Liver (tissue), 8 donors: ENCODE measurements at regions not wholly inside any gene's neighbourhood (a gene's known extent, or its start where the extent isn't known, plus 50 kb on each side); places are given as distances from the start of the nearest gene placed in this dataset.

Source experiments
- DNase-seq: peaks from one replicate; pipeline ENCODE4 v3.0.0-alpha.2; 2017; ENCODE audit warnings: low spot score
- H3K27ac ChIP-seq, 2 donors: one replicate each; pipeline ENCODE4 v1.7.0; 2013; ENCODE audit warnings: inconsistent platforms in 2 of 2, low read length in 2 of 2, control low read depth in 1 of 2, low read depth in 1 of 2, mild to moderate bottlenecking in 1 of 2
- H3K27me3 ChIP-seq, 4 donors: one replicate each; pipeline versions ENCODE4 v1.6.1 to v1.7.0; 2013; ENCODE audit warnings: low read length in 3 of 4, inconsistent platforms in 1 of 4, mild to moderate bottlenecking in 1 of 4, moderate library complexity in 1 of 4; ENCODE audit not compliant: control insufficient read depth in 4 of 4, insufficient read depth in 4 of 4
- H3K36me3 ChIP-seq, 4 donors: one replicate each; pipeline versions ENCODE4 v1.6.1 to v1.7.0; 2013; ENCODE audit warnings: low read length in 3 of 4, mild to moderate bottlenecking in 3 of 4, low read depth in 1 of 4, moderate library complexity in 1 of 4; ENCODE audit not compliant: control insufficient read depth in 4 of 4, insufficient read depth in 3 of 4
- H3K4me1 ChIP-seq, 4 donors: one replicate each; pipeline versions ENCODE4 v1.6.1 to v1.7.0; 2013; ENCODE audit warnings: low read length in 3 of 4, mild to moderate bottlenecking in 3 of 4, moderate library complexity in 1 of 4; ENCODE audit not compliant: control insufficient read depth in 4 of 4, insufficient read depth in 4 of 4
- H3K4me3 ChIP-seq, 3 donors: one replicate each; pipeline versions ENCODE4 v1.6.1 to v1.7.0; 2013; ENCODE audit warnings: low read length in 3 of 3, control low read depth in 1 of 3, low read depth in 1 of 3, mild to moderate bottlenecking in 1 of 3
- H3K9ac ChIP-seq, 2 donors: one replicate each; pipeline ENCODE4 v1.7.0; 2013; ENCODE audit warnings: low read length in 2 of 2, mild to moderate bottlenecking in 2 of 2, moderate library complexity in 2 of 2, control low read depth in 1 of 2, low read depth in 1 of 2
- H3K9me3 ChIP-seq, 4 donors: one replicate each; pipeline versions ENCODE4 v1.6.1 to v1.7.0; 2013; ENCODE audit warnings: low read length in 3 of 4; ENCODE audit not compliant: control insufficient read depth in 4 of 4
- FOXA1 ChIP-seq: IDR thresholded peaks from 2 replicates; pipeline ENCODE4 v1.6.1; 2016; ENCODE audit warnings: antibody characterized with exemption
- FOXA2 ChIP-seq: IDR thresholded peaks from 2 replicates; pipeline ENCODE4 v1.6.1; 2016; ENCODE audit warnings: antibody characterized with exemption
- GABPA ChIP-seq, 2 donors: IDR thresholded peaks in 1 of 2; conservative IDR thresholded peaks in 1 of 2; 2 replicates each; pipeline ENCODE4 v1.6.1; 2016; ENCODE audit warnings: antibody characterized with exemption in 2 of 2, mild to moderate bottlenecking in 1 of 2, moderate library complexity in 1 of 2
- HNF4A ChIP-seq, 2 donors: conservative IDR thresholded peaks; 2 replicates each; pipeline ENCODE4 v1.6.1; 2016; ENCODE audit warnings: antibody characterized with exemption in 2 of 2, mild to moderate bottlenecking in 2 of 2
- HNF4G ChIP-seq: IDR thresholded peaks from 2 replicates; pipeline ENCODE4 v1.6.1; 2016; ENCODE audit warnings: antibody characterized with exemption
- NR2F2 ChIP-seq: IDR thresholded peaks from 2 replicates; pipeline ENCODE4 v1.6.1; 2016; ENCODE audit warnings: antibody characterized with exemption
- RAD21 ChIP-seq, 2 donors: IDR thresholded peaks; 2 replicates each; pipeline ENCODE4 v1.6.1; 2016; ENCODE audit warnings: antibody characterized with exemption in 2 of 2, mild to moderate bottlenecking in 2 of 2
- RXRA ChIP-seq, 2 donors: IDR thresholded peaks; 2 replicates each; pipeline ENCODE4 v1.6.1; 2017 to 2018; ENCODE audit warnings: antibody characterized with exemption in 2 of 2, mild to moderate bottlenecking in 1 of 2
- SP1 ChIP-seq: IDR thresholded peaks from 2 replicates; pipeline ENCODE4 v1.6.1; 2018; ENCODE audit warnings: antibody characterized with exemption, mild to moderate bottlenecking
- TAF1 ChIP-seq: conservative IDR thresholded peaks from 2 replicates; pipeline ENCODE4 v1.6.1; 2016; ENCODE audit warnings: antibody characterized with exemption, mild to moderate bottlenecking
- YY1 ChIP-seq: IDR thresholded peaks from 2 replicates; pipeline ENCODE4 v1.6.1; 2016; ENCODE audit warnings: antibody characterized with exemption, mild to moderate bottlenecking
- WGBS: extraction: QIAGEN DNeasy Blood & Tissue Kit; methylation state at CpG from one replicate; pipeline ENCODE4 v1.1.7; 2013; 5-methylcytosine and 5-hydroxymethylcytosine counted together
- TF ChIP-seq, protein P1 (sequence below): IDR thresholded peaks from 2 replicates; pipeline ENCODE4 v1.6.1; 2016; ENCODE audit warnings: antibody characterized with exemption
- TF ChIP-seq, protein P2 (sequence below): IDR thresholded peaks from 2 replicates; pipeline ENCODE4 v1.6.1; 2016; ENCODE audit warnings: antibody characterized with exemption, mild to moderate bottlenecking
- TF ChIP-seq, protein P3 (sequence below): IDR thresholded peaks from 2 replicates; pipeline ENCODE4 v1.6.1; 2016; ENCODE audit warnings: antibody characterized with exemption
- TF ChIP-seq, protein P4 (sequence below): fragments of 150-350 bp; IDR thresholded peaks from 2 replicates; pipeline ENCODE4 v1.5.1; 2017; ENCODE audit warnings: improper control_type of control experiment, low read depth, low read length; ENCODE audit not compliant: missing input control
- TF ChIP-seq, protein P5 (sequence below): IDR thresholded peaks from 2 replicates; pipeline ENCODE4 v1.6.1; 2016; ENCODE audit warnings: antibody characterized with exemption
- donor health status: healthy.
- donor health status: healthy.
- donor health status: healthy.
- donor health status: healthy.
- donor health status: healthy.

DNA sequence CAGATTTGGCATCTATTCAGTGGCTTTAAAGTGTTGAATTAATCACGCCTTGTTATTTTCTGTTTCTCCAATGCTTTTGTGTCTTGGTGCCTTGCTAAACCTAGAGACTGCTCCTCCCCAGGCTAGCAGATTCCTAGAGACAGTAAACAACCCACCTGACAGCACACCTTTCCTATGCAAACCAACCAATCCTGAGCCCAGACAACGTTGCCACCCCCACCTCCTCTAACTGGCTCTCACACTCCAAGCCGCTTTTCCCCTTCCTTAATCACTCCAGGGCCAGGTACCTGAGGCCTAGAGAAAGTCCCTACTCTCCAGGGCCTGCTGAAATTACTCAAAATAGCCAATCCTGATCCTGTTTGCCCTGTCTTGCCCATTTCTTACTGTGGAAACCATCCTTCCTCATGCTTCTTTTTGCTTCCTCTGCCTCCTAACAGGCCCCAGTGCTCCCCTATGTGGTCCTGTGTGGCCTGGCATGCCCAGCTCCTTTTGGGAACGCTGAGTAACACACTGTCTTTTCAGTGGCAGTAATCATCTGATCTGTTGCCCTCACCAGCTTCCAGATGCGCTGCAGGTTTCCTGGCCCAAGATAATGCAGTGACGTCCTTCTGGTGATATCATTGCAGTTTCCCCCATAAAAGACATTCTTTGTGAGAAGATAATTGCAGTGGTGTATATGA lies 53.4 kb downstream of the GAS1 start:
- Histone ChIP-seq H3K9ac (no peak overlapping the region), H3K4me3 (no peak overlapping the region), H3K27ac (no peak overlapping the region), H3K4me1 (no peaks in the 10 kb centered on the region), H3K9me3 (no peaks in the 10 kb centered on the region), H3K36me3 (no peaks in the 10 kb centered on the region), H3K27me3 (peaks cover 0 to 3% (median 0%) of the 10 kb centered on the region in 4 donors)
- DNase-seq = no peak
- WGBS = 80% methylated on average over 6 of the region's 6 CpGs
- TF ChIP-seq HNF4A (conservative IDR thresholded peaks at IDR 0.05) (no peak), YY1 (no peak), RAD21 (IDR thresholded peaks at IDR 0.05) (no peak), NR2F2 (no peak), GABPA (IDR thresholded peaks at IDR 0.05 in 1 of 2, conservative IDR thresholded peaks at IDR 0.05 in 1 of 2) (no peak), FOXA2 (no peak), FOXA1 (no peak), HNF4G (no peak), RXRA (IDR thresholded peaks at IDR 0.05) (no peak), TAF1 (no peak), SP1 (no peak)
- TF ChIP-seq, protein P1, sequence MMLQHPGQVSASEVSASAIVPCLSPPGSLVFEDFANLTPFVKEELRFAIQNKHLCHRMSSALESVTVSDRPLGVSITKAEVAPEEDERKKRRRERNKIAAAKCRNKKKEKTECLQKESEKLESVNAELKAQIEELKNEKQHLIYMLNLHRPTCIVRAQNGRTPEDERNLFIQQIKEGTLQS = no peak
- TF ChIP-seq, protein P2, sequence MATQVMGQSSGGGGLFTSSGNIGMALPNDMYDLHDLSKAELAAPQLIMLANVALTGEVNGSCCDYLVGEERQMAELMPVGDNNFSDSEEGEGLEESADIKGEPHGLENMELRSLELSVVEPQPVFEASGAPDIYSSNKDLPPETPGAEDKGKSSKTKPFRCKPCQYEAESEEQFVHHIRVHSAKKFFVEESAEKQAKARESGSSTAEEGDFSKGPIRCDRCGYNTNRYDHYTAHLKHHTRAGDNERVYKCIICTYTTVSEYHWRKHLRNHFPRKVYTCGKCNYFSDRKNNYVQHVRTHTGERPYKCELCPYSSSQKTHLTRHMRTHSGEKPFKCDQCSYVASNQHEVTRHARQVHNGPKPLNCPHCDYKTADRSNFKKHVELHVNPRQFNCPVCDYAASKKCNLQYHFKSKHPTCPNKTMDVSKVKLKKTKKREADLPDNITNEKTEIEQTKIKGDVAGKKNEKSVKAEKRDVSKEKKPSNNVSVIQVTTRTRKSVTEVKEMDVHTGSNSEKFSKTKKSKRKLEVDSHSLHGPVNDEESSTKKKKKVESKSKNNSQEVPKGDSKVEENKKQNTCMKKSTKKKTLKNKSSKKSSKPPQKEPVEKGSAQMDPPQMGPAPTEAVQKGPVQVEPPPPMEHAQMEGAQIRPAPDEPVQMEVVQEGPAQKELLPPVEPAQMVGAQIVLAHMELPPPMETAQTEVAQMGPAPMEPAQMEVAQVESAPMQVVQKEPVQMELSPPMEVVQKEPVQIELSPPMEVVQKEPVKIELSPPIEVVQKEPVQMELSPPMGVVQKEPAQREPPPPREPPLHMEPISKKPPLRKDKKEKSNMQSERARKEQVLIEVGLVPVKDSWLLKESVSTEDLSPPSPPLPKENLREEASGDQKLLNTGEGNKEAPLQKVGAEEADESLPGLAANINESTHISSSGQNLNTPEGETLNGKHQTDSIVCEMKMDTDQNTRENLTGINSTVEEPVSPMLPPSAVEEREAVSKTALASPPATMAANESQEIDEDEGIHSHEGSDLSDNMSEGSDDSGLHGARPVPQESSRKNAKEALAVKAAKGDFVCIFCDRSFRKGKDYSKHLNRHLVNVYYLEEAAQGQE = no peak
- TF ChIP-seq, protein P3, sequence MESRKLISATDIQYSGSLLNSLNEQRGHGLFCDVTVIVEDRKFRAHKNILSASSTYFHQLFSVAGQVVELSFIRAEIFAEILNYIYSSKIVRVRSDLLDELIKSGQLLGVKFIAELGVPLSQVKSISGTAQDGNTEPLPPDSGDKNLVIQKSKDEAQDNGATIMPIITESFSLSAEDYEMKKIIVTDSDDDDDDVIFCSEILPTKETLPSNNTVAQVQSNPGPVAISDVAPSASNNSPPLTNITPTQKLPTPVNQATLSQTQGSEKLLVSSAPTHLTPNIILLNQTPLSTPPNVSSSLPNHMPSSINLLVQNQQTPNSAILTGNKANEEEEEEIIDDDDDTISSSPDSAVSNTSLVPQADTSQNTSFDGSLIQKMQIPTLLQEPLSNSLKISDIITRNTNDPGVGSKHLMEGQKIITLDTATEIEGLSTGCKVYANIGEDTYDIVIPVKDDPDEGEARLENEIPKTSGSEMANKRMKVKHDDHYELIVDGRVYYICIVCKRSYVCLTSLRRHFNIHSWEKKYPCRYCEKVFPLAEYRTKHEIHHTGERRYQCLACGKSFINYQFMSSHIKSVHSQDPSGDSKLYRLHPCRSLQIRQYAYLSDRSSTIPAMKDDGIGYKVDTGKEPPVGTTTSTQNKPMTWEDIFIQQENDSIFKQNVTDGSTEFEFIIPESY = no peak
- TF ChIP-seq, protein P4, sequence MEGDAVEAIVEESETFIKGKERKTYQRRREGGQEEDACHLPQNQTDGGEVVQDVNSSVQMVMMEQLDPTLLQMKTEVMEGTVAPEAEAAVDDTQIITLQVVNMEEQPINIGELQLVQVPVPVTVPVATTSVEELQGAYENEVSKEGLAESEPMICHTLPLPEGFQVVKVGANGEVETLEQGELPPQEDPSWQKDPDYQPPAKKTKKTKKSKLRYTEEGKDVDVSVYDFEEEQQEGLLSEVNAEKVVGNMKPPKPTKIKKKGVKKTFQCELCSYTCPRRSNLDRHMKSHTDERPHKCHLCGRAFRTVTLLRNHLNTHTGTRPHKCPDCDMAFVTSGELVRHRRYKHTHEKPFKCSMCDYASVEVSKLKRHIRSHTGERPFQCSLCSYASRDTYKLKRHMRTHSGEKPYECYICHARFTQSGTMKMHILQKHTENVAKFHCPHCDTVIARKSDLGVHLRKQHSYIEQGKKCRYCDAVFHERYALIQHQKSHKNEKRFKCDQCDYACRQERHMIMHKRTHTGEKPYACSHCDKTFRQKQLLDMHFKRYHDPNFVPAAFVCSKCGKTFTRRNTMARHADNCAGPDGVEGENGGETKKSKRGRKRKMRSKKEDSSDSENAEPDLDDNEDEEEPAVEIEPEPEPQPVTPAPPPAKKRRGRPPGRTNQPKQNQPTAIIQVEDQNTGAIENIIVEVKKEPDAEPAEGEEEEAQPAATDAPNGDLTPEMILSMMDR = no peak
- TF ChIP-seq, protein P5, sequence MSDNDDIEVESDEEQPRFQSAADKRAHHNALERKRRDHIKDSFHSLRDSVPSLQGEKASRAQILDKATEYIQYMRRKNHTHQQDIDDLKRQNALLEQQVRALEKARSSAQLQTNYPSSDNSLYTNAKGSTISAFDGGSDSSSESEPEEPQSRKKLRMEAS = no peak
